GM19467 (cell line): ENCODE measurements at regions not wholly inside any gene's neighbourhood (a gene's known extent, or its start where the extent isn't known, plus 50 kb on each side); places are given as distances from the start of the nearest gene placed in this dataset.

Experiments used
- ATAC-seq: cut with Tn5 transposase; IDR thresholded peaks from one replicate; pipeline ENCODE4 v1.9.1; 2021; ENCODE audit warnings: mild to moderate bottlenecking, moderate library complexity; ENCODE audit not compliant: unreplicated experiment

DNA sequence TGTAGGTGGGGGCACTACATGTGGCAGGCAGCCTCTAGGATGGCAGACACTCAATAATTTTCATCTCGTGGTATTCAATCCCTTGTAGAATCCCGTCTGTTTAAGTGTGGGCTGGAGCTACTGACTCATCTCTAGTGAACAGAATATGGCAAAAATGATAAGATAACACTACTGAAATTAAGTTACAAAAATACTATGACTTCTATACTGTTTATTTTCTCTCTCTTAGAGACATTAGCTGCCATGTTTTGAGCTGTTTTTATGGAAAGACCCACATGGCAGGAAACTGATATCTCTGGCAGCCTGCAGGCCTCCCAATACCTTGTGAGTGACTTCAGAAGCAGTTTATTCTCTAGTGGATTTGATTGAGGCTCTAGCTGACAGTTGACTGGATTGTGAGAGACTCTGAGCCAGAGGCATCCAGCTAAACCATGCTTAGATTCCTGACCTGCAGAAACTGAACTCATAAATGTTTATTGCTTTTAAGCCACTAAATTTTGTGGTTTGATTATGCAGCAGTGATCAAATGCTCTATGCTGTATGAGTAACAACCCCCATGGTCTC lies 298.8 kb upstream of the CTSO start:
- ATAC-seq: no peak

DNA sequence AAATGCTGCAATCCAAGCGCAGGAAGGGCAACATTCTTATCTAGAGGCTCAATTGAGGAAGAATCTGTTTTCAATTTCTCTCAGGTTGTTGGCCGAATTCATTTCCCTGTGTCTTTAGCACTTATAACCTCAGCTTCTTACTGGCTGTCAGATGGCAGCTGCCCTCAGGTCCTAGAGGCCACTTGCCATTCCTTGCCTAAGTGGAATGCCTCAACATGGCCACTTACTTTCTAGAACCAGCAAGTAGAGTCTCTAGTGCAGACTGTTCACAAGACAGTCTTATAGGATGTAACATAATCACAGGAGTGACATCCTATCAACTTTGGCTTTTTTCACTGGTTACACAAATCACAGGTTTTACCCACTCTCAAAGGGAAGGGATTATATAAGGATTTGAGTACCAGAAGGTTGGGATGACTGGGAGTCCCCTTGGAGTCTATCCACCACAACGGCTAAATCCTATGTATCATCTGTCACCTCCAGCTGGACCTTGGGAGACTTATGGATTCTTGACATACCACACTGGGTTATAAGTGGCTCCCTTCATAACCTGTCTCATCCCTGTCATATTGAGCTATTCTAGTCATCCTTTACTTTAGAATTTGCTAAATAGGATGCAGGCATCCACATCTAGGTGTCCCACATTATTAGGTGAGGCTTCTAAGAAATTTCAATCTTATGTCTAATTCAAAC lies 297.9 kb upstream of the CTSO start:
- no peak for ATAC-seq

- ATAC-seq: no peak
Observed at GRCh38 chr4:156248917-156249316, 295.3 kb upstream of the CTSO start.

DNA sequence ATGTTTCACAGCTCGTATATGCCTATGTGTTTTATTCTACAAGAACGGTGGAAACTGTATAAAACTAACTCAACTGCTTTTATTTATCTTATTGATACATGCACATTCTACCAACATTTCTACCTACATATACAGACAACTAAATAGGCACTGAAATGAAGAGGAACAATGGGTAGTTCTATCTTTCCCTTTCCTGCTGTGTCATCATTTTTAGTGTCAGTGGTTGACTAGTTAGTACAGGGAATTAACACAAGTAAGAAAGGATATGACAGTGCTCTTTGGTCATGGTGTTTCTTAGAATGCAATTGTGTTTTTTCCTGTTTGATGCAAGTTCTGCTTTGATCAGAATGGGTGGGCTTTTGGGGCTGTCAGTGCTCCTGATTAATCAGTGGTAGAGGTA lies 293.8 kb upstream of the CTSO start:
- ATAC-seq: no peak

DNA sequence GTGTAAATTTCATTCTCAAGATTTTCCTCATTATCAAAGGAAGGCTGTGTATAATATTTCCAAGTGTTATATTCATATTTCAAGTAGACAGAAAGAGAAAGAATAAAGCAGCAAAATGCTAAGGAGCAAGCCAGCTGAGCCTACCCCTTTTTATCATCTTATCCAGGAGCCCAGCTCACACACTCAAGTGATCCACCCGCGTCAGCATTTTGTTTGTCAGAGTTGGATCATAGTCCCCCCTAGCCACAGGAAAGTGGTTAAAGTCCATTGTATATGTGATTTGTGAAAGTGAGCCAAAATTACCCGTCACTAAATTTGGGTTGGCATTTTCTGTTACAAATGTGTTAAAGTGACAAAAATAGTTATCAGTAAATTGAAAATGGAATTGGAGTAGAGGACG lies 289.3 kb upstream of the CTSO start:
- ATAC-seq: no peak

GRCh38 chr4:156242390-156242789 lies 288.7 kb upstream of the CTSO start:
- no peak for ATAC-seq

- ATAC-seq: no peak
Observed at GRCh38 chr4:156241896-156242295, 288.2 kb upstream of the CTSO start.

GRCh38 chr4:156238171-156238570 lies 284.5 kb upstream of the CTSO start:
- no peak for ATAC-seq

- ATAC-seq: no peak
Observed at GRCh38 chr4:156237231-156237630, 283.6 kb upstream of the CTSO start.

- no peak for ATAC-seq
Observed at GRCh38 chr4:156230176-156230575, 276.5 kb upstream of the CTSO start.

DNA sequence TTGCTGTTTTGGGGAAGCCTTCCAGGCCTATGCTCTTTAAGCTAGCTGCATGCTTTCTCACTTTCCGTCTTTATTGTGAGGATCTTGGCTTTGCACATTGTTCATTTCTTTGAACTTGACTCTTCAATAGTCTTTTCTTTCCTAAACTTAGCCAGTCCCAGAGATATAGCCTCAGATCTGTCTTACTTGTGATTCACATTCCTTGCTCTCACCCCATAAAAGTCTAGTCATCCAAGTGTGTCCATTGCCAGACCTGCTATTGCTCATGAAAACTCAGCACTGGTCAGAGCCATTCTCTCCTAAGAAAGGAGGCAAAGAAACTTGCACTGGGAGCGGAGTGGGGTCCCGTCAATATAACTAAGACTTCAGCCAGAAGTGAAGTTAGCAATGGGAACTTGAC lies 275.0 kb upstream of the CTSO start:
- ATAC-seq: no peak

- no peak for ATAC-seq
Observed at GRCh38 chr4:156227321-156227720, 273.7 kb upstream of the CTSO start.

DNA sequence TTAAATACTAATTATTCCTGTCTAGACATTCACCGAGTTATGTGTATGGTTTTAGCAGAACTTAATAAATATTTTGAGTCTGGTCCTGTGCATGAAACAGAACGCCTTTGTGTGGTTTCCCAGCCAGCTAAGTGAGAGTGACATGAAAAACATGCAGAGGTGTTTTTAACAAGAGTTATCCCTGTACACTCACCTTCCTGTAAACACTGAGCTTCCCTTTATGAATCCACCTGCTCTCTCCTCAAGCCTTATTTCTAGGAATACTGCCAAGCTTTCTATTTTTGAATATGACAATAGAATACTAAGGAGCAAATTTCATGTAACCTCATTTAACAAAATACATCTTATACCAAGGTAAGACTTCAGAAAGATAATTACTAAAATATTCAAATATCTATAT lies 270.3 kb upstream of the CTSO start:
- ATAC-seq: no peak

- no peak for ATAC-seq
Observed at GRCh38 chr4:156217236-156217635, 263.6 kb upstream of the CTSO start.

DNA sequence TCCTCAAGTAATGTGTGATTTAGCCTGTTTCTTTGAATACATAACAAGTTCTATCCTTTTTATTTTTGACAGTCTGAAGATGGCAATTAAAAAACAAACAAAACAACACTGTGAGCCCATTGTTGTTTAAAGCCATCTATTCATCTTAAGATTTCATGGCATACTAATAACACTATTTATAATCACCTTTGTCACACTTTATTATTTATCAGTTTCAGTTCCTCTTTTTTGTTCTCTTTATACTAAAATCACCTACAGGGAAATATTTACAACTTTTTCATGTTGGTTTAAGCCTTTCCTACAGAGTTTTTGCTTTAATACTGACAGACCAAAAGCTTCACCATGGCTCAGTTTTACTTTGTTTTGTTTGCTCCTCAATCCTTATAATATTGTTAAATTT lies 247.4 kb upstream of the CTSO start:
- peak; percentile 94 for ATAC-seq

- ATAC-seq: no peak
Observed at GRCh38 chr4:156198511-156198910, 244.8 kb upstream of the CTSO start.

- no peak for ATAC-seq
Observed at GRCh38 chr4:156197216-156197615, 243.6 kb upstream of the CTSO start.

DNA sequence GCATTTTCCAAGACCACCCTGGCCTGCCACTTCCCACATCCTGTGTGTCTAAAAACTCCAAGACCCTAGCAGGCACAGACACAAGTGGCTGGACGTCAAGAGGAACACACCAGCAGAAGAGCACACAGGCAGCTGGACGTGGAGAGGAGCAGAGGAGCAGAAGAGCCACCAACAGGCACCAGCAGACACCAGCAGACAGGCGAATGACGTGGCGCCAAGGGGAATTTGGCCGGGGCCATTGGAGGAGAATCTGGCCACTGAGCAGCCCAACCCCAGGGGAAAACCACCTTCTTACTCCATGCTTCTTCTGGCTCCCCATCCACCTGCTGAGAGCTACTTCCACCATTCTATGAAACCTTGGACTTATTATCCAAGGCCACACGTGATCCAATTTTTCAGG lies 243.1 kb upstream of the CTSO start:
- ATAC-seq: no peak

DNA sequence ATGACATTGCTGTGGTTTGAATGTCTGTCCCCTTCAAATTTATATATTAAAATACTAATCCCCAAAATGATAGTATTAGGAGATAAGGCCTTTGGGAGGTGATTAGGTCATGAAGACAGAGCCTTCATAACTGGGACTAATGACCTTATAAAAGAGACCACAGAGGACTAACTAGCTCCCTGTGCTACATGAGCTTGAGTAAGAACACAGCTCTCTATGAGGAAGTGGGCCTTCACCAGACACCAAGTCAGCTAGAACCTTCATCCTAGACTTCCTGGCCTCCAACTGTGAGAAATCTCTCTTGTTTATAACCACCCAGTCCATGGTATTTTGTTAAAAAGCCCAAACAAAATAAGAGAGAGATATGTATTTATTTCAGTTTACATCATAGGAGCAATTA lies 242.2 kb upstream of the CTSO start:
- peak; percentile 86 for ATAC-seq

DNA sequence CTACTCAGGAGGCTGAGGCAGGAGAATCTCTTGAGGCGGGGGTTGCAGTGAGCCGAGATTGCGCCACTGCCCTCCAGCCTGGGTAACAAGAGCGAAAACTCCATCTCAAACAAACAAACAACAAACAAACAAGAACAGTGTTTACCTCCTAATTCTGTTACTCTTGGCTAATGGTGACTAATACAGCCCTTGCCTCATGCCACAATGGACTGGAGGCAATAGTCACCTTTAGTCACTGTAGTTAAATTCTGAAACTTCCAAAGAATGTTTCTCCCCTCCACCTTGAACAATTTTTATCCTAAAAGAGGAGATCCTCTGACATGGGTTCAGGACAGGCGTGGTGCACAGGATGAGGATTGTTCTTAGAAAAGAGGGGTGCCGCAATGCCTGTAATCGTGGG lies 241.2 kb upstream of the CTSO start:
- no peak for ATAC-seq

- no peak for ATAC-seq
Observed at GRCh38 chr4:156193800-156194199, 240.1 kb upstream of the CTSO start.

- ATAC-seq: no peak
Observed at GRCh38 chr4:156193106-156193505, 239.4 kb upstream of the CTSO start.

- no peak for ATAC-seq
Observed at GRCh38 chr4:156192033-156192432, 238.4 kb upstream of the CTSO start.
